H1 (cell line): ENCODE measurements at regions not wholly inside any gene's neighbourhood (a gene's known extent, or its start where the extent isn't known, plus 50 kb on each side); places are given as distances from the start of the nearest gene placed in this dataset.

ENCODE experiments used
- CTCF ChIA-PET: fragments of 300-600 bp; sonication (Branson Sonifier 250); formaldehyde crosslinking; loops from one replicate; lab custom pipeline; 2021; ENCODE audit not compliant: partially characterized antibody; lab: Charles Lee
- POLR2A ChIA-PET: fragments of 300-600 bp; sonication (Branson Sonifier 250); formaldehyde crosslinking; loops from one replicate; lab custom pipeline; 2021; ENCODE audit warnings: inconsistent platforms; ENCODE audit not compliant: partially characterized antibody; lab: Charles Lee
- DNase-seq, 2 experiments: peaks; one replicate each; pipeline versions ENCODE4 v3.0.0 to v3.0.0-alpha.2; 2010 to 2022; ENCODE audit warnings: low spot score in 2 of 2, low read depth in 1 of 2, mixed read lengths in 1 of 2
- FAIRE-seq: peaks from 2 replicates; lab custom pipeline; 2011; peaks lifted over from hg19 to GRCh38; lab: Jason Lieb, UNC
- H2AFZ ChIP-seq: 2 replicates; pipeline ENCODE4 v1.8.1; 2012; ENCODE audit warnings: low read length, inconsistent platforms
- H2AK5ac ChIP-seq: 2 replicates; pipeline ENCODE4 v1.6.1; 2013; ENCODE audit warnings: low read depth, low read length
- H2BK120ac ChIP-seq: replicated peaks from 2 replicates; pipeline ENCODE3; 2013; ENCODE audit warnings: low read depth, low read length, inconsistent platforms
- H2BK12ac ChIP-seq: 2 replicates; pipeline ENCODE4 v1.6.1; 2013; ENCODE audit warnings: low read depth, low read length
- H2BK15ac ChIP-seq: 2 replicates; pipeline ENCODE4 v1.6.1; 2013; ENCODE audit warnings: low read length
- H2BK20ac ChIP-seq: 2 replicates; pipeline ENCODE4 v1.6.1; 2013; ENCODE audit warnings: low read length
- H2BK5ac ChIP-seq: 2 replicates; pipeline ENCODE4 v1.6.1; 2013; ENCODE audit warnings: low read depth, low read length
- H3K14ac ChIP-seq: 2 replicates; pipeline ENCODE4 v1.6.1; 2013; ENCODE audit warnings: inconsistent platforms; ENCODE audit not compliant: insufficient read length
- H3K18ac ChIP-seq: 2 replicates; pipeline ENCODE4 v1.6.1; 2013; ENCODE audit warnings: low read length; ENCODE audit errors: extremely low read depth
- H3K23ac ChIP-seq: 2 replicates; pipeline ENCODE4 v1.6.1; 2013; ENCODE audit warnings: inconsistent platforms; ENCODE audit not compliant: insufficient read length
- H3K23me2 ChIP-seq: 2 replicates; pipeline ENCODE4 v1.6.1; 2013; ENCODE audit warnings: low read depth, low read length
- H3K27ac ChIP-seq: 2 replicates; pipeline ENCODE4 v1.6.1; 2011; ENCODE audit warnings: low read depth, low read length, inconsistent platforms
- H3K27me3 ChIP-seq, 4 experiments: replicated peaks in 1 of 4; 1 replicate in 1 of 4; 2 replicates in 3 of 4; pipeline versions ENCODE4 v1.6.1 to v1.8.1; 2011 to 2013; ENCODE audit warnings: low read length in 3 of 4, mild to moderate bottlenecking in 3 of 4, inconsistent platforms in 2 of 4, mixed read lengths in 2 of 4, moderate library complexity in 1 of 4; ENCODE audit not compliant: control insufficient read depth in 3 of 4, insufficient read depth in 3 of 4; ENCODE audit errors: extremely low read depth in 1 of 4
- H3K36me3 ChIP-seq, 4 experiments: 2 replicates each; pipeline versions ENCODE4 v1.6.1 to v1.8.1; 2011 to 2013; ENCODE audit warnings: mild to moderate bottlenecking in 4 of 4, low read length in 3 of 4, moderate library complexity in 2 of 4, control low read depth in 1 of 4, inconsistent platforms in 1 of 4; ENCODE audit not compliant: insufficient read depth in 4 of 4, control insufficient read depth in 2 of 4
- H3K4ac ChIP-seq: replicated peaks from 2 replicates; pipeline ENCODE3; 2013; ENCODE audit warnings: low read length, low read depth, mixed read lengths, inconsistent platforms; ENCODE audit not compliant: insufficient read length
- H3K4me1 ChIP-seq, 4 experiments: replicated peaks in 1 of 4; 1 replicate in 1 of 4; 2 replicates in 3 of 4; pipeline versions ENCODE4 v1.6.1 to v1.8.1; 2011 to 2013; ENCODE audit warnings: low read length in 3 of 4, inconsistent platforms in 2 of 4, mixed read lengths in 1 of 4; ENCODE audit not compliant: insufficient read depth in 4 of 4, control insufficient read depth in 3 of 4
- H3K4me2 ChIP-seq, 2 experiments: 2 replicates each; pipeline versions ENCODE4 v1.6.1 to v1.8.1; 2011 to 2013; ENCODE audit warnings: low read depth in 2 of 2, low read length in 2 of 2, control low read depth in 1 of 2, inconsistent platforms in 1 of 2, mild to moderate bottlenecking in 1 of 2; ENCODE audit not compliant: insufficient read depth in 1 of 2
- H3K4me3 ChIP-seq, 4 experiments: fragments of 200-600, 300-600 bp in 1 of 4; sonication (generic), shearing (Covaris generic), sonication (Bioruptor Twin) in 1 of 4; 2 replicates each; pipeline versions ENCODE4 v1.5.1 to v1.8.1; 2011 to 2016; ENCODE audit warnings: low read length in 4 of 4, low read depth in 3 of 4, control low read depth in 2 of 4, inconsistent platforms in 2 of 4, mild to moderate bottlenecking in 2 of 4, mixed read lengths in 1 of 4, moderate library complexity in 1 of 4; ENCODE audit not compliant: insufficient read depth in 2 of 4; ENCODE audit errors: extremely low read depth in 1 of 4
- H3K56ac ChIP-seq: replicated peaks from 2 replicates; pipeline ENCODE3; 2013; ENCODE audit warnings: low read depth, mild to moderate bottlenecking, mixed read lengths, low read length, inconsistent platforms; ENCODE audit not compliant: insufficient read length
- H3K79me1 ChIP-seq: 2 replicates; pipeline ENCODE4 v1.6.1; 2013; ENCODE audit warnings: low read depth, low read length, control low read depth
- H3K79me2 ChIP-seq, 2 experiments: 2 replicates each; pipeline versions ENCODE4 v1.6.1 to v1.8.1; 2012 to 2013; ENCODE audit warnings: low read length in 2 of 2, mild to moderate bottlenecking in 2 of 2, inconsistent platforms in 1 of 2; ENCODE audit not compliant: insufficient read depth in 2 of 2, control insufficient read depth in 1 of 2
- H3K9ac ChIP-seq, 4 experiments: replicated peaks in 1 of 4; 1 replicate in 1 of 4; 2 replicates in 3 of 4; pipeline versions ENCODE4 v1.6.1 to v1.8.1; 2011 to 2013; ENCODE audit warnings: low read depth in 3 of 4, low read length in 3 of 4, control low read depth in 2 of 4, mild to moderate bottlenecking in 2 of 4, moderate library complexity in 2 of 4, inconsistent platforms in 1 of 4; ENCODE audit errors: extremely low read depth in 1 of 4
- H3K9me3 ChIP-seq, 2 experiments: 2 replicates each; pipeline versions ENCODE4 v1.6.1 to v1.8.1; 2012 to 2013; ENCODE audit warnings: mild to moderate bottlenecking in 2 of 2, moderate library complexity in 2 of 2, control low read depth in 1 of 2, inconsistent platforms in 1 of 2, low read depth in 1 of 2, low read length in 1 of 2, mixed read lengths in 1 of 2; ENCODE audit not compliant: insufficient read depth in 2 of 2
- H4K20me1 ChIP-seq, 2 experiments: replicated peaks in 1 of 2; 2 replicates each; pipeline versions ENCODE3 to v1.8.1; 2011 to 2013; ENCODE audit warnings: inconsistent platforms in 2 of 2, low read length in 2 of 2, mild to moderate bottlenecking in 1 of 2; ENCODE audit not compliant: insufficient read depth in 2 of 2, control insufficient read depth in 1 of 2
- H4K5ac ChIP-seq: 2 replicates; pipeline ENCODE4 v1.6.1; 2013; ENCODE audit warnings: low read length, low read depth, mixed read lengths, inconsistent platforms; ENCODE audit not compliant: insufficient read length
- H4K8ac ChIP-seq: 2 replicates; pipeline ENCODE4 v1.8.0; 2013; ENCODE audit warnings: mild to moderate bottlenecking, moderate library complexity, low read length, inconsistent platforms; ENCODE audit not compliant: insufficient read depth; ENCODE audit errors: extremely low read depth
- H4K91ac ChIP-seq: replicated peaks from 2 replicates; pipeline ENCODE3; 2013; ENCODE audit warnings: low read length, mixed read lengths, inconsistent platforms; ENCODE audit not compliant: insufficient read length
- PHF8 ChIP-seq: fragments of 200-600 bp; sonication (generic); conservative IDR thresholded peaks from 2 replicates; pipeline ENCODE4 v1.7.1; 2012; ENCODE audit warnings: low read depth, mild to moderate bottlenecking, inconsistent platforms, low read length, moderate library complexity
- SIN3A ChIP-seq, 2 experiments: IDR thresholded peaks in 1 of 2; conservative IDR thresholded peaks in 1 of 2; 2 replicates each; pipeline ENCODE4 v1.6.1; 2011 to 2012; ENCODE audit warnings: low read length in 2 of 2, improper control_type of control experiment in 1 of 2, low read depth in 1 of 2, mild to moderate bottlenecking in 1 of 2
- WGBS, 2 experiments: shearing (Covaris generic) in 1 of 2; methylation state at CpG; one replicate each; pipeline versions ENCODE4 v1.1.6 to v1.1.7; 2013 to 2015; ENCODE audit warnings: low lambda C conversion rate in 2 of 2, mixed read lengths in 2 of 2, inconsistent platforms in 1 of 2, low coverage in 1 of 2, missing lambda C conversion rate in 1 of 2; ENCODE audit not compliant: insufficient replicate concordance in 2 of 2, insufficient coverage in 1 of 2, insufficient read length in 1 of 2; ENCODE audit errors: extremely low coverage in 1 of 2, missing lambda C conversion rate in 1 of 2; 5-methylcytosine and 5-hydroxymethylcytosine counted together
- TF ChIP-seq, protein P1 (sequence below): IDR thresholded peaks from 2 replicates; pipeline ENCODE4 v1.6.1; 2012; ENCODE audit warnings: inconsistent platforms
- TF ChIP-seq, protein P2 (sequence below): IDR thresholded peaks from 2 replicates; pipeline ENCODE4 v1.6.1; 2011; ENCODE audit warnings: low read depth, mild to moderate bottlenecking, low read length; ENCODE audit not compliant: insufficient read depth

DNA sequence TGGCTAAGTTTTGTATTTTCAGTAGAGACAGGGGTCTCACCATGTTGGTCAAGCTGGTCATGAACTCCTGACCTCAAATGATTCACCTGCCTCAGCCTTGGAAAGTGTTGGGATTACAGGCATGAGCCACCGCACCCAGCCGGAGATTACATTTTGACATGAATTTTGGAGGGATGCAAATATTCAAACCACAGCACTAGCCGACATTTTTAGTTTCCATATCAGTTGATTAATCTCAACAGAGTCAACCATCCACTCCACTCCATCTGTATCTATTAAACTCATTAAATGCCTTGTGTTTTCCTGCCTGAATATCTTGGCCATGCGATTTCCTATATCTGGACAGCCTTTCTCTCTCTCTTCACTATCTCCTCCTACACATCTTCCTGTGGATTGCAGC is 64.1 kb upstream of the PDGFRA start:
- Histone ChIP-seq H4K8ac (no peak overlapping the region), H2BK15ac (no peak overlapping the region), H2AFZ (no peak overlapping the region), H2BK5ac (no peak overlapping the region), H3K14ac (no peak overlapping the region), H2BK120ac (no peak overlapping the region), H3K23ac (no peak overlapping the region), H2AK5ac (no peak overlapping the region), H3K23me2 (no peaks in the 10 kb centered on the region; the same call in 1 of the 2 replicates), H3K4me2 (no peak overlapping the region), H3K9ac (no peak overlapping the region), H3K27ac (no peak overlapping the region), H3K4ac (no peak overlapping the region), H2BK20ac (no peak overlapping the region), H3K79me1 (no peaks in the 10 kb centered on the region), H4K91ac (no peak overlapping the region), H3K4me3 (no peak overlapping the region), H3K4me1 (no peaks in the 10 kb centered on the region), H2BK12ac (no peak overlapping the region), H3K56ac (no peak overlapping the region), H4K20me1 (no peaks in the 10 kb centered on the region), H3K27me3 (no peaks in the 10 kb centered on the region), H4K5ac (no peak overlapping the region), H3K79me2 (no peaks in the 10 kb centered on the region), H3K18ac (no peak overlapping the region), H3K36me3 (no peaks in the 10 kb centered on the region), H3K9me3 (no peaks in the 10 kb centered on the region)
- no peak for FAIRE-seq
- TF ChIP-seq, protein P1, sequence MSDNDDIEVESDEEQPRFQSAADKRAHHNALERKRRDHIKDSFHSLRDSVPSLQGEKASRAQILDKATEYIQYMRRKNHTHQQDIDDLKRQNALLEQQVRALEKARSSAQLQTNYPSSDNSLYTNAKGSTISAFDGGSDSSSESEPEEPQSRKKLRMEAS: no peak
- TF ChIP-seq, protein P2, sequence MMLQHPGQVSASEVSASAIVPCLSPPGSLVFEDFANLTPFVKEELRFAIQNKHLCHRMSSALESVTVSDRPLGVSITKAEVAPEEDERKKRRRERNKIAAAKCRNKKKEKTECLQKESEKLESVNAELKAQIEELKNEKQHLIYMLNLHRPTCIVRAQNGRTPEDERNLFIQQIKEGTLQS: no peak
- TF ChIP-seq SIN3A (conservative IDR thresholded peaks at IDR 0.05 in 1 of 2, IDR thresholded peaks at IDR 0.05 in 1 of 2; ENCODE audit: low read depth in 1 of 2, low read length in 2 of 2) (no peak), PHF8 (no peak)
- ChIA-PET CTCF (interaction anchor here (0.9 to 1.5 kb wide), 3 partner anchors 12 to 69 kb away, joined by 3 read pairs; no protein-coding TSS in a partner anchor), POLR2A (no interaction called here)
- DNase-seq: no peak
- WGBS, 2 experiments: 84% methylated on average over 4 of the region's 4 CpGs; no CpG with 5 or more reads in 1 of the 2 experiments
